GM12892 (cell line): ENCODE measurements at regions not wholly inside any gene's neighbourhood (a gene's known extent, or its start where the extent isn't known, plus 50 kb on each side); places are given as distances from the start of the nearest gene placed in this dataset.

Experiments
- DNase-seq: peaks from one replicate; pipeline ENCODE4 v3.0.0; 2011; ENCODE audit not compliant: insufficient read length
- FAIRE-seq: peaks from 2 replicates; lab custom pipeline; 2011; peaks lifted over from hg19 to GRCh38; lab: Jason Lieb, UNC
- POLR2A ChIP-seq: IDR thresholded peaks from 2 replicates; pipeline ENCODE4 v1.6.1; 2011; ENCODE audit warnings: low read depth, low read length, control low read depth
- POLR2AphosphoS5 ChIP-seq: IDR thresholded peaks from 2 replicates; pipeline ENCODE4 v1.6.1; 2011; ENCODE audit warnings: low read depth, low read length, control low read depth
- TAF1 ChIP-seq: IDR thresholded peaks from 2 replicates; pipeline ENCODE4 v1.6.1; 2011; ENCODE audit warnings: low read depth, mild to moderate bottlenecking, control low read depth, low read length, borderline replicate concordance

GRCh38 chr10:124298891-124299290 is 119.8 kb downstream of the OAT start:
- FAIRE-seq: no peak
- no peak for DNase-seq
- no peak for TF ChIP-seq TAF1
- TF ChIP-seq POLR2AphosphoS5: no peak
- no peak for TF ChIP-seq POLR2A

- DNase-seq (no peak), FAIRE-seq (no peak)
- TF ChIP-seq POLR2A: no peak
These were observed 121.6 kb downstream of the OAT start for GRCh38 chr10:124296813-124297788.

- FAIRE-seq: no peak
- no peak for TF ChIP-seq POLR2A
- TF ChIP-seq POLR2AphosphoS5: no peak
- TF ChIP-seq TAF1: no peak
- no peak for DNase-seq
These were observed 122.5 kb downstream of the OAT start for GRCh38 chr10:124296121-124296812.

GRCh38 chr10:124294811-124295770 is 123.6 kb downstream of the OAT start:
- FAIRE-seq (no peak), DNase-seq (no peak)
- TF ChIP-seq POLR2AphosphoS5: no peak
- TF ChIP-seq TAF1: no peak

GRCh38 chr10:124293616-124294449 is 124.9 kb downstream of the OAT start:
- FAIRE-seq (no peak), DNase-seq (no peak)
- TF ChIP-seq TAF1 (no peak), POLR2AphosphoS5 (no peak), POLR2A (no peak)

GRCh38 chr10:124292911-124293615 is 125.7 kb downstream of the OAT start:
- DNase-seq: no peak
- TF ChIP-seq POLR2A: no peak
- no peak for TF ChIP-seq TAF1
- TF ChIP-seq POLR2AphosphoS5: no peak
- FAIRE-seq: no peak

- DNase-seq (no peak), FAIRE-seq (no peak)
- TF ChIP-seq TAF1 (no peak), POLR2AphosphoS5 (no peak), POLR2A (no peak)
These were observed 127.6 kb downstream of the OAT start for GRCh38 chr10:124291001-124291701.

- DNase-seq: peak; percentile 40
- peak; percentile 90 for FAIRE-seq
- TF ChIP-seq TAF1 (no peak), POLR2A (no peak), POLR2AphosphoS5 (no peak)
These were observed 128.6 kb downstream of the OAT start for GRCh38 chr10:124289851-124290795.
